A673 (cell line): ENCODE measurements at regions not wholly inside any gene's neighbourhood (a gene's known extent, or its start where the extent isn't known, plus 50 kb on each side); places are given as distances from the start of the nearest gene placed in this dataset.

Experiments
- BruUV-seq: library from RNA; stranded (reverse); fragments of 400-500 nt; replicated peaks from 2 replicates; lab custom pipeline; 2021; lab: Mats Ljungman, UMichigan
- CTCF ChIA-PET: fragments of 300-600 bp; sonication (Branson Sonifier 250); formaldehyde crosslinking; loops from one replicate; lab custom pipeline; 2022; ENCODE audit warnings: antibody characterized with exemption; lab: Charles Lee
- POLR2A ChIA-PET: fragments of 300-600 bp; sonication (Branson Sonifier 250); formaldehyde crosslinking; loops from one replicate; lab custom pipeline; 2022; ENCODE audit warnings: antibody characterized with exemption; ENCODE audit not compliant: low non-redundant PET; lab: Charles Lee
- DNase-seq: peaks from one replicate; pipeline ENCODE4 v3.0.0-alpha.2; 2015; ENCODE audit warnings: low spot score
- H3K27ac ChIP-seq: fragments of 200-600 bp; sonication (generic); 2 replicates; pipeline ENCODE4 v1.5.1; 2016; ENCODE audit warnings: mixed run types, low read depth, mild to moderate bottlenecking, mixed read lengths, antibody characterized with exemption, low read length; ENCODE audit not compliant: poor library complexity, severe bottlenecking
- H3K27me3 ChIP-seq: fragments of 200-600 bp; sonication (generic); replicated peaks from 2 replicates; pipeline ENCODE4 v1.6.1; 2017; ENCODE audit warnings: mixed run types, low read depth, mild to moderate bottlenecking, mixed read lengths, antibody characterized with exemption, low read length; ENCODE audit not compliant: insufficient read depth, poor library complexity
- H3K36me3 ChIP-seq: fragments of 200-600 bp; sonication (generic); 2 replicates; pipeline ENCODE4 v1.6.1; 2016; ENCODE audit warnings: mixed run types, mild to moderate bottlenecking, mixed read lengths, antibody characterized with exemption, low read length; ENCODE audit not compliant: insufficient read depth, poor library complexity, severe bottlenecking
- H3K4me1 ChIP-seq: fragments of 200-600 bp; sonication (generic); 2 replicates; pipeline ENCODE4 v1.6.1; 2017; ENCODE audit warnings: mixed run types, mild to moderate bottlenecking, mixed read lengths, antibody characterized with exemption, low read length; ENCODE audit not compliant: insufficient read depth, poor library complexity, severe bottlenecking
- H3K4me3 ChIP-seq: fragments of 200-600 bp; sonication (generic); 2 replicates; pipeline ENCODE4 v1.5.1; 2016; ENCODE audit warnings: low read depth, mixed run types, mild to moderate bottlenecking, mixed read lengths, low read length; ENCODE audit not compliant: poor library complexity, severe bottlenecking
- H3K9me3 ChIP-seq: fragments of 200-600 bp; sonication (generic); 2 replicates; pipeline ENCODE4 v1.6.1; 2016; ENCODE audit warnings: mixed run types, low read depth, mild to moderate bottlenecking, mixed read lengths, antibody characterized with exemption, low read length; ENCODE audit not compliant: poor library complexity, severe bottlenecking
- CTCF ChIP-seq: fragments of 300-800, 200-600 bp; sonication (generic); conservative IDR thresholded peaks from 2 replicates; pipeline ENCODE4 v1.5.1; 2017; ENCODE audit warnings: low read depth, mild to moderate bottlenecking, antibody characterized with exemption, low read length, moderate library complexity, mixed read lengths
- EZH2 ChIP-seq: fragments of 200-600 bp; sonication (generic); IDR thresholded peaks from 2 replicates; pipeline ENCODE4 v1.6.1; 2017; ENCODE audit warnings: borderline replicate concordance, low read depth, mild to moderate bottlenecking, mixed read lengths, antibody characterized with exemption, low read length; ENCODE audit not compliant: poor library complexity, severe bottlenecking
- intact Hi-C: fragments of 100-400 bp; cut with micrococcal nuclease; formaldehyde crosslinking; loops from one replicate; pipeline ENCODE4 v1.10.0; 2022; ENCODE audit not compliant: unreplicated experiment

GRCh38 chr20:12112089-12112474 is 194.4 kb downstream of the BTBD3 start:
- Histone ChIP-seq H3K4me3 (no peak overlapping the region), H3K9me3 (peaks cover 3% of the 10 kb centered on the region), H3K4me1 (no peaks in the 10 kb centered on the region), H3K27me3 (no peaks in the 10 kb centered on the region), H3K36me3 (no peaks in the 10 kb centered on the region), H3K27ac (no peak overlapping the region)
- no peak for DNase-seq
- ChIA-PET CTCF (no interaction called here), POLR2A (no interaction called here)
- intact Hi-C loops, result no loop called here
- BruUV-seq, result no TSS peak
- no peak for TF ChIP-seq CTCF
- no peak for TF ChIP-seq EZH2

GRCh38 chr20:12112665-12113064 is 195.0 kb downstream of the BTBD3 start:
- Histone ChIP-seq H3K27me3 (no peaks in the 10 kb centered on the region), H3K9me3 (no peaks in the 10 kb centered on the region), H3K4me3 (no peak overlapping the region), H3K4me1 (no peaks in the 10 kb centered on the region), H3K27ac (no peak overlapping the region), H3K36me3 (no peaks in the 10 kb centered on the region)
- ChIA-PET POLR2A (no interaction called here), CTCF (no interaction called here)
- TF ChIP-seq CTCF, result no peak
- no peak for TF ChIP-seq EZH2
- intact Hi-C loops, result no loop called here
- BruUV-seq, result no TSS peak
- DNase-seq, result no peak

GRCh38 chr20:12113075-12113467 is 195.4 kb downstream of the BTBD3 start:
- no peak for DNase-seq
- no peak for TF ChIP-seq EZH2
- TF ChIP-seq CTCF, result no peak
- Histone ChIP-seq H3K9me3 (no peaks in the 10 kb centered on the region), H3K4me1 (no peaks in the 10 kb centered on the region), H3K27me3 (no peaks in the 10 kb centered on the region), H3K4me3 (no peak overlapping the region), H3K36me3 (no peaks in the 10 kb centered on the region), H3K27ac (no peak overlapping the region)
- intact Hi-C loops, result no loop called here
- ChIA-PET POLR2A (no interaction called here), CTCF (no interaction called here)
- BruUV-seq, result no TSS peak
